Erythroblast (primary cell): ENCODE measurements at regions not wholly inside any gene's neighbourhood (a gene's known extent, or its start where the extent isn't known, plus 50 kb on each side); places are given as distances from the start of the nearest gene placed in this dataset.

Experiments used
- DNase-seq, 2 experiments: peaks; one replicate each; lab custom pipeline; 2025; lab: John Stamatoyannopoulos, UW
- GATA1 ChIP-seq: IDR thresholded peaks from 2 replicates; pipeline ENCODE4 v1.6.1; 2011; ENCODE audit warnings: low read depth, mild to moderate bottlenecking, control low read depth, low read length, moderate library complexity
- POLR2A ChIP-seq: IDR thresholded peaks from 2 replicates; pipeline ENCODE4 v1.6.1; 2011; ENCODE audit warnings: mild to moderate bottlenecking, low read length

DNA sequence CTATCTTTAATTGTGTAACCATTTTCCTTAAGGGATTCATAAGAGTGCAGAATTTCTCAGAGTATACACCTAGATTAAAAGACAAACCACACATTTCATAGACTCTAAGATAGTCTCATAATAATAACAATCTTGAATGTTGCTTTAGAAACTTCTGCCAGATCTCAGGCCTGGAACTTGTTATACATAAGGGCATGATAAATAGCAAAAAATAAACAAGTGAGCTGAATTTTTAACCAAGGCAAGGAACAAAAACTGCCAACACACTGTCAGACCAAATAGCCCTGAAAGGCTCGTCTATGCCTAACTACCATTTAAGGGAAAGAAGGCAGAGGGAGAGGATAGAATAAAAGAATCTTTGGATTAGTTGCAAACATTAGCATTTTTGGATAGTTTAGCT is 65.8 kb upstream of the SEMA3C start:
- TF ChIP-seq GATA1 (no peak), POLR2A (no peak)
- no peak for DNase-seq

GRCh38 chr7:80981405-80981804 is 62.6 kb upstream of the SEMA3C start:
- TF ChIP-seq GATA1: no peak
- TF ChIP-seq POLR2A: no peak
- no peak for DNase-seq

DNA sequence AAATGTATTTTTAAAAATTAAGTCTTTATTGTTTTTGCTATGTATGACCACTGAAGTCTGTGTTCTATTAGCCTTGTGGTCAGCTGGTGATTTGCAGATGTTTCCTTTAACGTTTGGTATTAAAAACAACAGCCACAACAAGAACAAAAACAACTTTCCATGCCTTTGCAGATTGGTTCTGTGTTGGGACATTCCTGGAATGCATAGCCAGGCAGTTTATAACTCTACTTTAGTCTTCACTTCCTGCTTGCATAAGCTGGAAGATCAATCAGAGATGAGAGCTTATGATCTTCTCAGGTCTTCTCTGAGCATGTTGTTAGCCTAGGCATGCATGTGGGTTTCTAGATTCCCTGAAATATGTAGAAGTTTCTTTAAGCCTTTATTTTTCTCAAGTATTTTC is 58.9 kb upstream of the SEMA3C start:
- no peak for DNase-seq

GRCh38 chr7:80974396-80975358 is 55.8 kb upstream of the SEMA3C start:
- TF ChIP-seq GATA1: no peak
- TF ChIP-seq POLR2A: no peak
- no peak for DNase-seq

More for the DNA sequence above, 58.9 kb upstream of the SEMA3C start:
- TF ChIP-seq POLR2A: no peak
- TF ChIP-seq GATA1: no peak

DNA sequence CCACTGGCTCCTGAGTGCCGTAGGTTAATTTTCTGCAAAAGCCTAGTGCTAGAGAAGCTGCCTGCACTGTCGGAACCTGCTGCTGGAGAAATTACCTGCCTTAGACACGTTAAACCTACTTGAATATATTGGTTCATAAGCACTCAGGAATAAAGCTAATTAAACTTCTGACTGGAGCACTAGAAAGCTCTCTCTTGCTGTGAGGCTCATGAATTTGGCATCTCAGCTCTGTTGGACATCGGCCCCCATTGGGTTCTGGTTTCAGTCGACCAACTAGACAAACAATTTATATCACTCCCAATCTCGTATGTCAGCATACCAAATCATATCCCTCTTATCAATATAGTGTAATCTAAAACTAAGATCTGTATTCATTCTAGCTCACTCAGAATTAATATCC is 52.4 kb upstream of the SEMA3C start:
- TF ChIP-seq POLR2A: no peak
- TF ChIP-seq GATA1: no peak
- no peak for DNase-seq
